Activated naive CD4-positive, alpha-beta T cell treated with anti-CD3 and anti-CD28 coated beads for 36 hours (primary cell): ENCODE measurements at regions not wholly inside any gene's neighbourhood (a gene's known extent, or its start where the extent isn't known, plus 50 kb on each side); places are given as distances from the start of the nearest gene placed in this dataset.
"Not testable (repeated sequence)": the region's sequence is repeated elsewhere in the genome, so short reads cannot be mapped to it uniquely, and the experiment has no call there.

Source experiments
- CTCF ChIA-PET: fragments of 350-600 bp; sonication (Branson Sonifier 250); formaldehyde crosslinking; loops from one replicate; lab custom pipeline; 2021; ENCODE audit warnings: antibody characterized with exemption; lab: Charles Lee
- DNase-seq: peaks from one replicate; pipeline ENCODE4 v3.0.0-alpha.2; 2020
- H3K27ac Mint-ChIP-seq: one replicate; pipeline ENCODE4 v1.8.0; 2021; ENCODE audit warnings: mild to moderate bottlenecking, mixed read lengths
- H3K27me3 Mint-ChIP-seq: one replicate; pipeline ENCODE4 v1.8.0; 2021; ENCODE audit warnings: low read depth, mixed read lengths
- H3K36me3 Mint-ChIP-seq: one replicate; pipeline ENCODE4 v1.8.0; 2021; ENCODE audit warnings: low read depth, mixed read lengths
- H3K4me1 Mint-ChIP-seq: one replicate; pipeline ENCODE4 v1.8.0; 2021; ENCODE audit warnings: low read depth, mixed read lengths
- H3K4me3 Mint-ChIP-seq: one replicate; pipeline ENCODE4 v1.8.0; 2021; ENCODE audit warnings: mild to moderate bottlenecking, moderate library complexity, mixed read lengths
- H3K9me3 Mint-ChIP-seq: one replicate; pipeline ENCODE4 v1.8.0; 2021; ENCODE audit warnings: mixed read lengths
- intact Hi-C: fragments of 100-400 bp; cut with micrococcal nuclease; formaldehyde crosslinking; loops from one replicate; pipeline ENCODE4 v1.15.1; 2023

DNA sequence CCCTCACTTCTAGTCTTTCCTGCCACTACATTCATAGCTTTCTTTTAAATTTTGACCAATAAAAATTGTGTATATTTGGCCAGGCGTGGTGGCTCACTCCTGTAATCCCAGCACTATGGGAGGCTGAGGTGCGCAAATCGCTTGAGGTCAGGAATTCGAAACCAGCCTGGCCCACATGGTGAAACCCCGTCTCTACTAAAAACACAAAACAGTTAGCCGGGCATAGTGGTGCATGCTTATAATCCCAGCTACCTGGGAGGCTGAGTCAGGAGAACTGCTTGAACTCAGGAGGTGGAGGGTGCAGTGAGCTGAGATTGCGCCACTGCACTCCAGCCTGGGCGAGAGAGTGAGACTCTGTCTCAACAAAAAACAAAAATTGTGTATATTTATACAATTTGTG lies 97.8 kb upstream of the SPATA31D4 start:
- H3K9me3 Mint-ChIP-seq, H3K4me3 Mint-ChIP-seq, DNase-seq, H3K4me1 Mint-ChIP-seq, H3K27me3 Mint-ChIP-seq, H3K36me3 Mint-ChIP-seq, H3K27ac Mint-ChIP-seq, intact Hi-C loops: not testable (repeated sequence)
- CTCF ChIA-PET, result interaction anchor here (0.7 kb wide), 1 partner anchor 788 kb away, joined by 3 read pairs; no protein-coding TSS in a partner anchor

DNA sequence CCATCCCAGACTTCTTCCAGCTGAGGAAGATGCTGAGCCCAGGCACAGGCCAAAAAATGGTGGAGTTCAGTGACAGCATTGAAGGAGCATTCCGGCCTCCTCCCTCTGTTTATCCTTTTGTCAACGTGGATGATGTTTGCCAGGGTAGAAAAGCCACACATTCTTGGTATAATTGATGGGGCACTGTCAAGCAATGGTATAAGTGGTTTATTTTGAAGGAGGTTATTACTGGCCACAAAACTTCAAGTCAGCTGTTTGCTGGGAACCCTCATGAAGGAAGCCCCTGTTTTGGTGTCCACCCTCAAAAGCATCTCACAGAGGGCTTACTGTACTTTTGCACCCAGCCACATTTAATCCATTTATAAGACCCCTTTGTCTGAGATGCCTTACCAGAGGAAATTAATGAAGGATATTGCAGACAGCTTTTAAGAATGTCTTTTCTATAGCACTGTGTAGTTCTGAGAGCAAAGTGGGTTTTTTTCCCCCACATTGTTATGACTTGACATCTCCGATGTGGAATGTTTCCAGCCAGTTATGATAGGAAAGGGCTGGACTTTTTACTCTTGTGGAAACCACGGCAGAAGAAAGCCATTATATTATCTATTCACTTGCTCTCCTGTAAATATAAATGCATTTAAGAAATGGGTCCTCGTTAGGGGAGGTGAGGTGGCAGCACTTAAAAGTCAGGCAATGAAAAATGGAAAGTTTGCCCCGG lies 95.5 kb upstream of the SPATA31D4 start:
- intact Hi-C loops, result no loop called here
- DNase-seq, result no peak
- no peaks in the 10 kb centered on the region for H3K27me3 Mint-ChIP-seq
- no peaks in the 10 kb centered on the region for H3K4me1 Mint-ChIP-seq
- H3K4me3 Mint-ChIP-seq, result no peak overlapping the region
- H3K9me3 Mint-ChIP-seq, result no peaks in the 10 kb centered on the region
- CTCF ChIA-PET, result no interaction called here
- no peak overlapping the region for H3K27ac Mint-ChIP-seq
- no peaks in the 10 kb centered on the region for H3K36me3 Mint-ChIP-seq

DNA sequence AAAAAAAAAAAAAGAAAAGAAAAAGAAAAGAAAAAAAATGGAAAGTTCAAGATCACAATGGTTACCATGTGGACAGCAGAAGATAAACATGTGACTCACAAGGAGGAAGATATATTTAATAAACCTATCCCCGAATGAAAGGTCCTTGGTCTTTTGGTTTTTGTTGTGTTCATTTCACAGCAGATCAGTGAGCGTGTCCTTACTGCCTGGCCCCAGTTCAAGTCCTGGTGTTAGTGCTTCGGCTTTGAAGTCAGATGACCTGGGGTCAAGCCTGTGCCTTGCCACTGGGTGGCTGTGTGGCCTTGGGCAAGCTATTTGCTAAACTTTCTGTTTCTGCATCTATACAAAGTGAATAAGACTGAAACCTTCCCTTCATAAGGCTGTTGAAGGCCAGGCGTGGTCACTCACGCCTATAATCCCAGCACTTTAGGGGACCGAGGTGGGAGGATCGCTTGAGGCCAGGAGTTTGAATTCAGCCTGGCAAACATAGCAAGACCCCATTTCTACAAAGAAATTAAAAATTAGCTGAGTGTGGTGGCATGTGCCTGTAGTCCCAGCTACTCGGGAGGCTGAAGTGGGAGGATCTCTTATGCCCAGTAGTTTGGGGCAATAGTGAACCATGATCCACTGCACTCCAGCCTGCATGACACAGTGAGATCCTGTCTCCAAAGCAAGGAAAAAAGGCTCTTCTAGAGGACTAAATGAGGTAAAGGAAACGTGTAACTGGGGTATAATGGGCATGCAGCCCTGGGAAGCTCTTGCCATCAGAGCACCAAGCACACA lies 94.5 kb upstream of the SPATA31D4 start:
- Mint-ChIP-seq H3K27ac (no peak overlapping the region), H3K4me3 (no peak overlapping the region), H3K9me3 (no peaks in the 10 kb centered on the region), H3K4me1 (no peaks in the 10 kb centered on the region), H3K36me3 (no peaks in the 10 kb centered on the region), H3K27me3 (no peaks in the 10 kb centered on the region)
- intact Hi-C loops, result no loop called here
- no peak for DNase-seq
- CTCF ChIA-PET, result no interaction called here

GRCh38 chr9:81841333-81841732 lies 86.9 kb upstream of the SPATA31D4 start:
- H3K9me3 Mint-ChIP-seq, result no peaks in the 10 kb centered on the region
- H3K27ac Mint-ChIP-seq, result no peak overlapping the region
- no peak overlapping the region for H3K4me3 Mint-ChIP-seq
- intact Hi-C loops, result no loop called here
- H3K27me3 Mint-ChIP-seq, result no peaks in the 10 kb centered on the region
- no peak for DNase-seq
- H3K36me3 Mint-ChIP-seq, result no peaks in the 10 kb centered on the region
- H3K4me1 Mint-ChIP-seq, result no peaks in the 10 kb centered on the region
- CTCF ChIA-PET, result no interaction called here

DNA sequence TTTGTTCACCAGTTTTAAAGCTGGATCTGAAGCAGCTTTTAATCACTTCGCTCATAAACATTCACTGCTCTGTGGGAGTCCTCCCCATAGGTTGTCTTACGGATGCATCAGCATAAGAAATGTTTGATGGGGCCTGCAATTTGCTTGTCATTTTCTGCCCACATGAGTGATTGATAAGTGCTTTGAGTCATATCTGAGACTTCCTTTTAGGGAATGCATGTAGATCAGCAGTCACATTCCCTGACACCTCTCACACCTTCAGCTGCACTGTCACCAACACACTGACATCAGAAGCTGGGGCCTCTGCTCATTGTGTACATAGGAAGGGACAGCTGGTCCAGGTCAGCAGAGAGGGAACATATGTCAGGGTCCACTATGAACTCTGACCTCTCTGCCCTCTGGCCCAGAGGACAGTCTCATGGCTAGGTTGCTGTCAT lies 84.1 kb upstream of the SPATA31D4 start:
- intact Hi-C loops, result no loop called here
- Mint-ChIP-seq H3K4me1 (no peaks in the 10 kb centered on the region), H3K36me3 (no peaks in the 10 kb centered on the region), H3K27me3 (no peaks in the 10 kb centered on the region), H3K4me3 (no peak overlapping the region), H3K27ac (no peak overlapping the region), H3K9me3 (no peaks in the 10 kb centered on the region)
- CTCF ChIA-PET, result no interaction called here
- no peak for DNase-seq

- Mint-ChIP-seq H3K36me3 (no peaks in the 10 kb centered on the region), H3K27ac (no peak overlapping the region), H3K27me3 (no peaks in the 10 kb centered on the region)
Measured at GRCh38 chr9:81847181-81847915, 80.9 kb upstream of the SPATA31D4 start.

DNA sequence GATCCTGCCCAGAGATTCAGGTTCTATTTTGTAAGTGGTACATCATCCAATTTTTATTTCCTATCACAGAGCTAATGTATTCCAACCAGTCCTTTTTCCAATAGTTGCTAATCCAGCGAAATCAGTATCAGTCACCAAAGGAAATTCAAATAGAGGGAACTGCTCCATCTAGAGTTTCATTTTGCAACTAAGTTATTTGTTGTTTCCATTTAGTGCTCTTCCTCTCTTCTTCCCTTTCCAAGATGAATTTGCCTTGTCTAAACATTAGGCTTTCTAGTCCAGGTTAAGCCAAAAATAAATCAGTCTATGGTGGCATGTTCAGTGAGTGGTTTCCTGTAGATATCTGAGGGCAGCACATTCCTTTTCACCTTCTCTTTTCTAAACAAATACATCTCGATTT lies 79.8 kb upstream of the SPATA31D4 start:
- no peak for DNase-seq
- no peaks in the 10 kb centered on the region for H3K27me3 Mint-ChIP-seq
- H3K4me1 Mint-ChIP-seq, result no peaks in the 10 kb centered on the region
- H3K4me3 Mint-ChIP-seq, result no peak overlapping the region
- CTCF ChIA-PET, result no interaction called here
- no peaks in the 10 kb centered on the region for H3K36me3 Mint-ChIP-seq
- H3K9me3 Mint-ChIP-seq, result no peaks in the 10 kb centered on the region
- intact Hi-C loops, result no loop called here
- H3K27ac Mint-ChIP-seq, result no peak overlapping the region

More at GRCh38 chr9:81847181-81847915, 80.9 kb upstream of the SPATA31D4 start:
- CTCF ChIA-PET, result no interaction called here
- H3K4me3 Mint-ChIP-seq, result no peak overlapping the region
- intact Hi-C loops, result no loop called here
- H3K9me3 Mint-ChIP-seq, result no peaks in the 10 kb centered on the region
- DNase-seq, result no peak
- H3K4me1 Mint-ChIP-seq, result no peaks in the 10 kb centered on the region

DNA sequence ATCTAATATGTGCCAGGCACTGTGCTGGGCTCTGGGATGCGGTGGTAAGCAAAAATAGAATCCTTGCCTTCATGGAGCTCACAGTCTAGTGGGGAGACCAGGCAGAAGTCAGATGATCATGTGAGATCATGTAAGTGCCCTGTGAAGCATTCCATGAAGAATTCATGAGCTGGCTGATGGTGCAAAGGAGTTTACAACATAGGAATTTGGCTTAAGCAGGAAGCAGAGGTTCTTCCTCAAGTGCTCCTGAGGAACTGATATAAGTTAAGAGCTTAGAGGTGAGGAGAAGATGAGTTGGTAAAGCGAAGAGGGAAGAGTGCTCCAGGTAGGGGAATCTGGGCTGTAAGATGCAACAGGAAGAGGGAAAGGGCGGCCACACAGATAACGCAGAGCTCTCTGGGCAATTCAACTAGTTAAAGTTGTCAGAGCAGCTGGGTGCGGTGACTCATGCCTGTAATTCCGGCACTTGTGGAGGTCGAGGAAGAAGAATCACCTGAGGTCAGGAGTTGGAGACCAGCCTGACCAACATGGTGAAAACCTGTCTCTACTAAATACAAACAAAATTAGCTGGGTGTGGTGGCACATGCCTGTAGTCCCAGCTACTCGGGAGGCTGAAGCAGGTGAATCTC lies 78.5 kb upstream of the SPATA31D4 start:
- no peak for DNase-seq
- H3K27me3 Mint-ChIP-seq, result no peaks in the 10 kb centered on the region
- no peaks in the 10 kb centered on the region for H3K36me3 Mint-ChIP-seq
- intact Hi-C loops, result no loop called here
- H3K27ac Mint-ChIP-seq, result no peak overlapping the region
- no peaks in the 10 kb centered on the region for H3K4me1 Mint-ChIP-seq
- H3K4me3 Mint-ChIP-seq, result no peak overlapping the region
- no peaks in the 10 kb centered on the region for H3K9me3 Mint-ChIP-seq
- CTCF ChIA-PET, result interaction anchor here (0.6 kb wide), 1 partner anchor 901 kb away, joined by 3 read pairs; no protein-coding TSS in a partner anchor

DNA sequence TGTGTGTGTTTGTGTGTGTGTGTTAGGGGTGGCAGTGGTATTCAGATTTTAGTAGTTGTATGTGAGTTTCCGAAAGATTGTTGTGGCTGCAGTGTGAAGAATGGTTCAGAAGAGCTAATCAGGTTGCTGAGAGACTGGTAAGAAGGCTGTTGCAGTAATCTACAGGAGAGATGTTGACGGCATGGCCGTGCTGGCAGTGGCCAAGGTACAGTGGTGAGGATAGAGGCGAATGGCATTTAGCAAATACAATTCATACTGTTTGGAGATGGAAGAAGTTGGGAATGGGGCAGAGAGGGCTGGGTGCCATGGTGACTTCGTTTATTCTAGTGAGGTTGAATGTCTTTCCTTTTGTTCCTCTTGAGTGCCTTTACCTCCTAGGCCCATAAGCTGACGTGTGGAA lies 77.5 kb upstream of the SPATA31D4 start:
- no peak for DNase-seq
- Mint-ChIP-seq H3K4me1 (no peaks in the 10 kb centered on the region), H3K27ac (no peak overlapping the region), H3K4me3 (no peak overlapping the region), H3K27me3 (no peaks in the 10 kb centered on the region), H3K36me3 (no peaks in the 10 kb centered on the region), H3K9me3 (no peaks in the 10 kb centered on the region)
- CTCF ChIA-PET, result interaction anchor here (0.7 kb wide), 1 partner anchor 35 kb away, joined by 5 read pairs; no protein-coding TSS in a partner anchor
- intact Hi-C loops, result no loop called here

DNA sequence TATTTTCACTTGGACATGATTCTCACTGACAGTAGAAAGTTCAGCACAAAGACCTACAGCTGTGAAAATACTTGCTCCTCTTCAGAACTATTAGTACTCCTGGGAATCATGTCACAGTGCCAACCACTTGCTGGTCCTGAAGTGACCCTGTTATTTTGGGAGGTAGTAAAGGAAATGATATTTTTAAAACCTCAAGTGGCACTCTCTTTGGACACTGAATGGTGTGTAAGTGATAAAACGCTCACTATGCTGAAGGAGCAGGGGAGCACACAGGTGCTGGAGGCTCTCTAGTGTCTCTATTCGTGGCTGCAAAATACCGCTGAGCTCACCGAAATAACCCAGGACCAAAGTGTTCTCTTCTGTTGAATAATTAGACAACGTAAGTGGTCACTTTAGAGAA lies 76.9 kb upstream of the SPATA31D4 start:
- Mint-ChIP-seq H3K27ac (no peak overlapping the region), H3K4me3 (no peak overlapping the region), H3K27me3 (no peaks in the 10 kb centered on the region), H3K4me1 (no peaks in the 10 kb centered on the region), H3K9me3 (no peaks in the 10 kb centered on the region), H3K36me3 (no peaks in the 10 kb centered on the region)
- DNase-seq, result no peak
- CTCF ChIA-PET, result interaction anchor here (0.7 kb wide), 1 partner anchor 36 kb away, joined by 5 read pairs; no protein-coding TSS in a partner anchor
- intact Hi-C loops, result no loop called here

DNA sequence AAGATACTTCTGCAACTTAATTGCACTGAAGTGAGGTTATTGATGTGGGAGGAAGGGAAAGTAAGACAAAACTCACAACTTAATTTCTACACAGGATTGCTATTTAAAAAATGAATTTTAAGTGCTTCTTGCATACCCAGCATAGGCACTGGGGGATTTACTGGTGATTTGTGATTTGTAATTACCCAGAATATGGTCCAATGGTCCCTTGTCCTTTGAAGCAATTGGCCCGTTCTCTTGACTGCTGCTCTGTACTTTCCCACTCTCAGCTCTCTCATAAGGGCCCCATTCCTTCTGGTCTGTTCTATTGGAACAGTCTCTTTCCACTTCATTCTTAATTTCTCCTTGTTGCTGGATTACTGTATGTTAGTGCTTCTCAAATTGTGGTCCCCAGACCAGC lies 75.4 kb upstream of the SPATA31D4 start:
- Mint-ChIP-seq H3K9me3 (no peaks in the 10 kb centered on the region), H3K36me3 (no peaks in the 10 kb centered on the region), H3K27me3 (no peaks in the 10 kb centered on the region), H3K4me3 (no peak overlapping the region), H3K4me1 (no peaks in the 10 kb centered on the region), H3K27ac (no peak overlapping the region)
- CTCF ChIA-PET, result no interaction called here
- DNase-seq, result no peak
- intact Hi-C loops, result no loop called here

DNA sequence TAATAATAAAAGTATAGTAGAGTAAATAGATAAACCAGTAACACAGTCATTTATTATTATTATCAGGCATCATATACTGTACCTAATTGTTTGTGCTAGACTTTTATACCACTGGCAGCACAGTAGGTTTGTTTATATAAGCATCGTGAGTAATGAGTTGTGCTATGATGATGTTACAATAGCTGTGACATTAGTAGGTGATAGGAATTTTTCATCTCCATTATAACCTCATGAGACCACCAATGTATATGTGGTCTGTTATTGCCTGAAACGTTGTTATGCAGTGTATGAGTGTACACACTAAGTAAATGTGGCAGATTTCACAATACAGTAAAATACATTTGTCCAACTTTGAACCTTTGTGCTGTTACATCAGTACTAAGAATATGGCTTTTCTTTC lies 72.7 kb upstream of the SPATA31D4 start:
- no peak for DNase-seq
- no peak overlapping the region for H3K27ac Mint-ChIP-seq
- H3K4me1 Mint-ChIP-seq, result no peaks in the 10 kb centered on the region
- CTCF ChIA-PET, result interaction anchor here (0.6 kb wide), 1 partner anchor 751 kb away, joined by 4 read pairs; no protein-coding TSS in a partner anchor
- no peak overlapping the region for H3K4me3 Mint-ChIP-seq
- no peaks in the 10 kb centered on the region for H3K36me3 Mint-ChIP-seq
- H3K27me3 Mint-ChIP-seq, result no peaks in the 10 kb centered on the region
- intact Hi-C loops, result no loop called here
- no peaks in the 10 kb centered on the region for H3K9me3 Mint-ChIP-seq
